ENCODE measurements at regions not wholly inside any gene's neighbourhood (a gene's known extent, or its start where the extent isn't known, plus 50 kb on each side); places are given as distances from the start of the nearest gene placed in this dataset.

DNA sequence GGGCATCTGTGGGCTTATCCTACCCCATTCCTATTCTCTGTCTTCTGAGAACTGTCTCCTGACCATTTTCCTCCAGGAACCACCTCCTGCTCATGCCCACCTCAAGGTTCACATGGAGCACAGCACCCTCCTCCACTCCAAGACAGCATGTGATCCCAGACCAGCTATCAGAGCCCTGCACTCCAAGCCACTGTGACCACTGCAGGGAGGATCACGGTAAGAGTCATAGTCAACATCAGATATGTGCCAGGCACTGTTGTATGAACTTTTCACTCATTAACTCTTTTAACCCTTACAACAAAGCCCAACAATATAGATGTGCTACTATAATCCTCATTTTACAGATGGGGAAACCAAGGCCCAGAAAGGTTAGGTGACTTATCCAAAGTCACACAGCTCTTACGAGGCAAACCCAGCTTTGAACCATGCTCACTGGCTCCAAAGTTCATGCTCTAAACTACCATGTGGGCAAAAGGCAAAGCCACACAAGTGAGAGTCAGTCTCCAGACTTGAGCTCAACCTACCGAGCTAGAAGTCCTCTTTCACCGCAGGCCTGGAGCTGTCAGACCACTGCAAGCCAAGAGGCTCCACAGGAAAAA lies 115.1 kb upstream of the IQSEC1 start:
- TF ChIP-seq POLR2A (IDR thresholded peaks at IDR 0.05; ENCODE audit: low read depth, low read length): no peak
- no peak for TF ChIP-seq POLR2AphosphoS5 (IDR thresholded peaks at IDR 0.05; ENCODE audit: low read depth, low read length)
- TF ChIP-seq TAF1 (IDR thresholded peaks at IDR 0.05; ENCODE audit: low read depth, low read length): no peak
